MCF 10A (cell line): ENCODE measurements at regions not wholly inside any gene's neighbourhood (a gene's known extent, or its start where the extent isn't known, plus 50 kb on each side); places are given as distances from the start of the nearest gene placed in this dataset.
"Not testable (repeated sequence)": the region's sequence is repeated elsewhere in the genome, so short reads cannot be mapped to it uniquely, and the experiment has no call there.

Source experiments
- BruUV-seq: library from RNA; stranded (reverse); fragments of 400-500 nt; replicated peaks from 2 replicates; lab custom pipeline; 2021; lab: Mats Ljungman, UMichigan
- CTCF ChIA-PET: fragments of 300-600 bp; sonication (Branson Sonifier 250); formaldehyde crosslinking; extraction: SDS; loops from one replicate; lab custom pipeline; 2021; ENCODE audit warnings: antibody characterized with exemption, inconsistent platforms; lab: Yijun Ruan, JAX
- POLR2A ChIA-PET: fragments of 300-600, 350-650 bp; sonication (Branson Sonifier 250); formaldehyde crosslinking; extraction: SDS; loops from one replicate; lab custom pipeline; 2020; ENCODE audit warnings: antibody characterized with exemption, inconsistent platforms; lab: Yijun Ruan, JAX
- DNase-seq: peaks from one replicate; pipeline ENCODE4 v3.0.0-alpha.2; 2018; ENCODE audit not compliant: unreplicated experiment
- H3K27ac Mint-ChIP-seq: one replicate; pipeline ENCODE4 v1.8.0; 2022; ENCODE audit warnings: mild to moderate bottlenecking, low read depth, mixed read lengths; ENCODE audit not compliant: unreplicated experiment
- H3K27me3 Mint-ChIP-seq: one replicate; pipeline ENCODE4 v1.8.0; 2022; ENCODE audit warnings: mixed read lengths; ENCODE audit not compliant: insufficient read depth, unreplicated experiment
- H3K36me3 Mint-ChIP-seq: one replicate; pipeline ENCODE4 v1.8.0; 2022; ENCODE audit warnings: mild to moderate bottlenecking, moderate library complexity, mixed read lengths; ENCODE audit not compliant: insufficient read depth, unreplicated experiment
- H3K4me1 Mint-ChIP-seq: one replicate; pipeline ENCODE4 v1.8.0; 2022; ENCODE audit warnings: mixed read lengths; ENCODE audit not compliant: insufficient read depth, unreplicated experiment
- H3K4me3 Mint-ChIP-seq: one replicate; pipeline ENCODE4 v1.8.0; 2022; ENCODE audit warnings: mild to moderate bottlenecking, moderate library complexity, mixed read lengths; ENCODE audit not compliant: unreplicated experiment
- H3K9me3 Mint-ChIP-seq: one replicate; pipeline ENCODE4 v1.8.0; 2022; ENCODE audit warnings: mixed read lengths; ENCODE audit not compliant: unreplicated experiment
- CTCF ChIP-seq: fragments of 200-600 bp; IDR thresholded peaks from one replicate; pipeline ENCODE4 v1.8.0; 2022; ENCODE audit warnings: antibody characterized with exemption, mild to moderate bottlenecking; ENCODE audit not compliant: unreplicated experiment
- intact Hi-C: fragments of 100-400 bp; cut with micrococcal nuclease; formaldehyde crosslinking; loops from 2 replicates; pipeline ENCODE4 v1.14.1; 2022

GRCh38 chr20:7161690-7162089 lies 394.2 kb downstream of the BMP2 start:
- ChIA-PET CTCF (interaction anchor here (0.7 to 2.1 kb wide), 28 partner anchors 9 to 913 kb away, joined by 3 to 21 read pairs (median 4); no protein-coding TSS in a partner anchor), POLR2A (interaction anchor here (0.5 to 1.1 kb wide), 2 partner anchors 10 to 20 kb away, joined by 3 read pairs; no protein-coding TSS in a partner anchor)
- peak; percentile 37 for TF ChIP-seq CTCF
- Mint-ChIP-seq H3K36me3 (no peaks in the 10 kb centered on the region), H3K4me3 (no peak overlapping the region), H3K9me3 (no peaks in the 10 kb centered on the region), H3K27ac (no peak overlapping the region), H3K27me3 (no peaks in the 10 kb centered on the region), H3K4me1 (peaks cover 9% of the 10 kb centered on the region)
- BruUV-seq, result no TSS peak
- intact Hi-C loops, result loop anchor here (1.0 to 5.0 kb wide), 2 partner anchors 126 to 333 kb away; no protein-coding TSS in a partner anchor
- peak; percentile 45 for DNase-seq

GRCh38 chr20:7171911-7172310 lies 404.4 kb downstream of the BMP2 start:
- peaks cover 7% of the 10 kb centered on the region for H3K4me1 Mint-ChIP-seq
- no peaks in the 10 kb centered on the region for H3K36me3 Mint-ChIP-seq
- no peaks in the 10 kb centered on the region for H3K9me3 Mint-ChIP-seq
- CTCF ChIA-PET, result interaction anchor here (1.1 to 2.3 kb wide), 2 partner anchors 10 to 589 kb away, joined by 5 to 18 read pairs; no protein-coding TSS in a partner anchor
- no TSS peak for BruUV-seq
- POLR2A ChIA-PET, result no interaction called here
- no peak overlapping the region for H3K4me3 Mint-ChIP-seq
- no peaks in the 10 kb centered on the region for H3K27me3 Mint-ChIP-seq
- TF ChIP-seq CTCF, result no peak
- intact Hi-C loops, result no loop called here
- DNase-seq, result peak; percentile 23
- peak overlapping the region; percentile 11 for H3K27ac Mint-ChIP-seq

- TF ChIP-seq CTCF, result no peak
- BruUV-seq, result no TSS peak
- DNase-seq, result no peak
- H3K4me1 Mint-ChIP-seq, result peaks cover 9% of the 10 kb centered on the region
- ChIA-PET POLR2A (no interaction called here), CTCF (interaction anchor here (0.6 to 2.2 kb wide), 6 partner anchors 13 to 1547 kb away, joined by 3 to 9 read pairs (median 4); no protein-coding TSS in a partner anchor)
- H3K9me3 Mint-ChIP-seq, result no peaks in the 10 kb centered on the region
- no peak overlapping the region for H3K27ac Mint-ChIP-seq
- intact Hi-C loops, result no loop called here
- H3K4me3 Mint-ChIP-seq, result no peak overlapping the region
- no peaks in the 10 kb centered on the region for H3K27me3 Mint-ChIP-seq
- no peaks in the 10 kb centered on the region for H3K36me3 Mint-ChIP-seq
These were observed 407.1 kb downstream of the BMP2 start for GRCh38 chr20:7174554-7174953.

GRCh38 chr20:7175827-7176226 lies 408.3 kb downstream of the BMP2 start:
- H3K4me3 Mint-ChIP-seq, BruUV-seq, H3K9me3 Mint-ChIP-seq, H3K27ac Mint-ChIP-seq, DNase-seq, H3K27me3 Mint-ChIP-seq, POLR2A ChIA-PET, H3K36me3 Mint-ChIP-seq, intact Hi-C loops: not testable (repeated sequence)
- CTCF ChIA-PET, result interaction anchor here (0.9 kb wide), 1 partner anchor 12 kb away, joined by 3 read pairs; no protein-coding TSS in a partner anchor
- H3K4me1 Mint-ChIP-seq, result peaks cover 22% of the 10 kb centered on the region
